ENCODE measurements at regions not wholly inside any gene's neighbourhood (a gene's known extent, or its start where the extent isn't known, plus 50 kb on each side); places are given as distances from the start of the nearest gene placed in this dataset.
"Not testable (repeated sequence)": the region's sequence is repeated elsewhere in the genome, so short reads cannot be mapped to it uniquely, and the experiment has no call there.

- DNase-seq = no peak
These were observed 53.5 kb downstream of the PAGE2 start for GRCh38 chrX:55142206-55142918.

GRCh38 chrX:55142919-55143310 lies 54.1 kb downstream of the PAGE2 start:
- DNase-seq = no peak

- no peak for DNase-seq
These were observed 54.8 kb downstream of the PAGE2 start for GRCh38 chrX:55143621-55144020.

GRCh38 chrX:55144697-55145096 lies 55.9 kb downstream of the PAGE2 start:
- DNase-seq = no peak

- no peak for DNase-seq
These were observed 60.4 kb downstream of the PAGE2 start for GRCh38 chrX:55149242-55149641.

GRCh38 chrX:55151199-55151598 lies 62.4 kb downstream of the PAGE2 start:
- no peak for DNase-seq

GRCh38 chrX:55159551-55159950 lies 60.6 kb upstream of the PAGE5 start:
- DNase-seq = no peak

GRCh38 chrX:55160685-55161552 lies 59.2 kb upstream of the PAGE5 start:
- peak; percentile 33 for DNase-seq

- no peak for DNase-seq
These were observed 58.6 kb upstream of the PAGE5 start for GRCh38 chrX:55161581-55161980.

- DNase-seq = no peak
These were observed 57.0 kb upstream of the PAGE5 start for GRCh38 chrX:55163171-55163570.

GRCh38 chrX:55165026-55165425 lies 55.1 kb upstream of the PAGE5 start:
- DNase-seq = not testable (repeated sequence)

GRCh38 chrX:55167124-55167803 lies 52.9 kb upstream of the PAGE5 start:
- no peak for DNase-seq

- DNase-seq = no peak
These were observed 52.2 kb upstream of the PAGE5 start for GRCh38 chrX:55167901-55168300.

- no peak for DNase-seq
These were observed 50.4 kb upstream of the PAGE5 start for GRCh38 chrX:55169782-55170181.
